Left hindlimb (tissue), 1 donor: ENCODE measurements at regions not wholly inside any gene's neighbourhood (a gene's known extent, or its start where the extent isn't known, plus 50 kb on each side); places are given as distances from the start of the nearest gene placed in this dataset.
"Not testable (repeated sequence)": the region's sequence is repeated elsewhere in the genome, so short reads cannot be mapped to it uniquely, and the experiment has no call there.

Experiments used
- DNase-seq: peaks from one replicate; pipeline ENCODE4 v3.0.0-alpha.2; 2018

DNA sequence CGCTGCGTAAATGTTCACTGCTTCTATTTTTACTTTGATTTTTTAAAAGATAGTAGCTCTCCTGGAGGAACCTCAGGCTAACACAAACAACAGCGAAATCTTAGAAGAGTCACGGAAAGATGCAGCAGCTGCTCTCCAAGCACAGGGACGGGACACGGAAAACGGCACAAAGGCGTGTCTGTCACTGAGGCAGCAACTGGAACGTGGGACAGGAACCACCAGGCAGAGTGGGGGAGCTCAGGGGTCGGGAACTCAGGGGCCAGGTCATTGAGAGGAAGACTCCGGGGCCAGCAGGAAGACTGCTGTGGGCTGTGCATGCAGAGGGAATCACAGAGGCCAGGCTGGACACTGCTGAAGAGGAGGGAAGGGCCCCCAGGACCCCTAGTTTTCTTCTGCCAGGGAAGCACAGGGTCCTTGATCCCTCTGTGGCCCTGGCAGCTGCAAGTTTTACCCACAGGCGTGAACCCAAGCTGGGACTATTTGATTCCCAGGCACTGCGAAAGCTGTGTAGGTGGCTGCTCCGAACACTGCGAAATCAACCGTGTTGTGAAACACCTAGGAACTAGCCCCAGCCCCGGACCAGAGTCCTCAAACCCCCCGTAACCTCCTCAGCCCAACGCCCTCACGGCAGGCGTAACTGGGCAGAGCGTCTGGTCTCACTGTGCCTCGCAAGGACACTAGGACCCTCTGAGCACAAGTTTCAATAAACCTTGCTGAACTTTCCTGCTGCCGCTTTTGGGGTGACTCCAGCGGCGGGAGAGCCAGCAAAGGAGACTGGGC lies 263.0 kb downstream of the EIPR1 start:
- no peak for DNase-seq

DNA sequence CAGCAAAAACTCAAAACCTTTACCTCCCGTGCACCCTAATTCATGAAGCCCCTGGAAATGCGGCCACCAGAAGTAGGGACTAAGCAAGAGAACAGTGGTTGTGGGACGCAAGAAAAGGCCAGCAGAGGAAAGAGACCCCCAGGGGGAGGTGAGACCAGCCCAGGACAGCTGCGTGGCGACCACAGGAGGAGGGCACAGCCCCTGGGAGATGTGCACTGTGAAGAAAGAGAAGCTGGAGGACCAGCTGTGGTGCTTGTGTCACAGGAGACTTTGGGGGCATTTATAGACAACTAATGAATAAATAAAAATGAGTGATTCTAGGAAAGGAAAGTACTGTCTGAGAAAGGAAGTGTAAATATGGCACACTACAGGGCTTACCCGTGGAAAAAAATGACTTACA lies 263.8 kb downstream of the EIPR1 start:
- DNase-seq, result no peak

DNA sequence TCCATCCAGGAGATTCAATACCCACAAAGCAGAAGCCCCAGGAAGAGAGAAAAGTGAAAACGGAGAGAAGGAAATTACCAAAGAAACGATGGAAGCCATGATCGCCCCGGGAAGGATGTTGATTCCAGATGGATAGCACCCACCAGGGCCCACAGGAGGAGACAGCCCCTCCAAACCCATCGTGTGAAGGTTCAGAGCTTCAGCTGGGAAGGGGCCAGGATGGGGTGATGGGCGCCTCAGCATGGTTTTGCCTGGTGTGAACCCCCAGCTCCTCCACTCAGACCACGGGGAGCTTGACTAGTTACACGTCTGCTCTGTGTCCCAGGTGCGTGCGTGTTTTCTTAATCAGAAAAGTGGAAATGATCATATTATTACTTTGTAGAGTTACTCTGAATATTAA lies 264.5 kb downstream of the EIPR1 start:
- no peak for DNase-seq

DNA sequence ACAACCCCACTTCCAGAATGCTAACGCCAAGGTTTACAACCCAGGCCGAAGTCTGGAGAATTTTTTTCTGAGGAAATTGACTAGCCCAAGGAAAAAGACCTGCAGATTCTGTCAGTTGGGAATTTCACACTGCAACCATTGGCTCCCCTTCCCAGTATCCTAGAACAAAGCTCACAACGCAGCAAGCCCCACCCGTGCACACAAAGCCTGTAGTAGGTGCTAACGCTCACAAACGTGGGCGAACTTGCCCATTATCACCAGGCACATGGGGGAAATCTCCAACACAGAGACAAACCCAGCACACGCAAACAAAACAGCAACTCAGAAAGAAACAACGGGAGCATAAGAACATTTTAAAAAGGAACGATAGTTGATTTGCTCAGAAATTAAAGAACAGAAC lies 265.1 kb downstream of the EIPR1 start:
- no peak for DNase-seq

DNA sequence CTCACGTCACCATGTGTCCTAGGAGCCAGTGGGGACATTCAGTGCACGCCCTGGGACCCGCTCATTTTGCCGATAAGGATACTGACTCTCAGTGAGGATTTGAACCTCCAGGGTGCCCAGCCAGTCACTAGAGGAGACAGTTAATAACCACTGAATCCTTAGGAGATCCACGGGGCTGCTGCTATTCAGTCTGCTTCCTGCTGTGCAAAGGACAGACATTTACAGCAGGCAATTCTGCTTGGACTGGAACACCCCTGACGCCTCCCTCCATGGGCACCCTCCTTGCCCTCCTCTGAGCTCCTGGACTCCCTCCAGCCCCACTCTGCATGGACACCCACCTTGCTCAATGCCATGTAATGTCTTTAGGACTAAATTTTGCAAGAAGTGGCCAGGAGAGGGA lies 265.5 kb downstream of the EIPR1 start:
- DNase-seq, result no peak

- no peak for DNase-seq
Measured at GRCh38 chr2:3110994-3111666, 266.5 kb downstream of the EIPR1 start.

DNA sequence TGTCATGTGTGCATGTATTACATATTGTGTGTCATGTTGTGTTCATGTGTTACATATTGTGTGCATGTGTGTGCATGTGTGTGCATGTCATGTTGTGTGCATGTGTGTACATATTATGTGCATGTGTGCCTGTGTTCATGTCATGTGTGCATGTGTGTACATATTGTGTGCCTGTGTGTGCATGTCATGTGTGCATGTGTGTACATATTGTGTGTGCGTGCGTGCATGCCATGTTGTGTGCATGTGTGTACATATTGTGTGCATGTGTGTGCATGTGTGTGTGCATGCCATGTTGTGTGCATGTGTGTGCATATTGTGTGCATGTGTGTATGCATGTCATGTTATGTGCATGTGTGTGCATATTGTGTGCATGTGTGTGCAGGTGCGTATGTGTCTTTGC lies 267.1 kb downstream of the EIPR1 start:
- DNase-seq, result no peak

DNA sequence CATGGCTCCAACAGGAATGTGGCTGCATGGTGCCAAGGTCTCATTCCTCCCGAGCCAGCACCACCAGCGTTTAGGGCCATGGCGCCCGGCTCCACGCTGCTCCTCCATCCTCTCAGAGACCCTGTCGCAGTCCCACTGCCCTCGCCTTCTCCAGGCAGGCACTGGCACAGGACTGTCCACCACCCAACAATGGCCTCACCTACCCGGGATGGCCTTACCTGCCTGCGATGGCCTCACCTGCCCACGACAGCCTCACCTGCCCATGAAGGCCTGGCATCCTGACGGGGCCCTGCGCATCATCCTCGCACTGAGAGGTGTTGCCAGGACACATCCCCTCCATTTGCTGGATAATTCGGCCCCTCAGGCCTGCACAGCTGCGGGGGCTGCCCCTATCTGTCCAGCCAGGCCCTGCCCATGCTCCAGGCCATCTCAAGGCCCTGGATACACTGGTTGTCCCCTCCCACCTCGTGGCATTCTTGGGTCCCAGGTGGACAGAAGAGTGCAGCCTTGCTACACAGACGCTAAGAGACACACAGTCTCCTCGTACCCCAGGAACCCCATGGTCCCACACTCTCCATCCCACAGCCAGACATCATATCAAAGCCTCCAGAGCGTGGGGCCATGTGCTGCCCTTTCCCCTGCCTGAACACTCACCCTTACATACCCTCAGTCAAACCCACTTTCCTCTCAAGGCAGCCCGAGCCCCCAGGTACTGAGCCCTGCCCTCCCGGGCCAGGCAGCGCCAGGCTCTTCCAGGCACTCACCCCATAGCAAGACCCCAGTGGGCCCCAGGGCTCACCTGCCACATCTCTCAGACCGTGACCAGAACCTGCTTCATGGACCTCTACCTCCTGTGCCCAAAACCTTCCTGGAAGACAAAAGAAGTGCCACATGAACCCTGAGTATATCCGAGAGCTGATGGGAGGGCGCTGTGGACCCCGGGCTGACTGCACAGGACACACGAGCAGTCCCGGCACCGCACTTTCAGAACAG lies 268.6 kb downstream of the EIPR1 start:
- no peak for DNase-seq

GRCh38 chr2:3108105-3108504 lies 269.5 kb downstream of the EIPR1 start:
- no peak for DNase-seq

- DNase-seq, result no peak
Measured at GRCh38 chr2:3107567-3107966, 270.1 kb downstream of the EIPR1 start.

DNA sequence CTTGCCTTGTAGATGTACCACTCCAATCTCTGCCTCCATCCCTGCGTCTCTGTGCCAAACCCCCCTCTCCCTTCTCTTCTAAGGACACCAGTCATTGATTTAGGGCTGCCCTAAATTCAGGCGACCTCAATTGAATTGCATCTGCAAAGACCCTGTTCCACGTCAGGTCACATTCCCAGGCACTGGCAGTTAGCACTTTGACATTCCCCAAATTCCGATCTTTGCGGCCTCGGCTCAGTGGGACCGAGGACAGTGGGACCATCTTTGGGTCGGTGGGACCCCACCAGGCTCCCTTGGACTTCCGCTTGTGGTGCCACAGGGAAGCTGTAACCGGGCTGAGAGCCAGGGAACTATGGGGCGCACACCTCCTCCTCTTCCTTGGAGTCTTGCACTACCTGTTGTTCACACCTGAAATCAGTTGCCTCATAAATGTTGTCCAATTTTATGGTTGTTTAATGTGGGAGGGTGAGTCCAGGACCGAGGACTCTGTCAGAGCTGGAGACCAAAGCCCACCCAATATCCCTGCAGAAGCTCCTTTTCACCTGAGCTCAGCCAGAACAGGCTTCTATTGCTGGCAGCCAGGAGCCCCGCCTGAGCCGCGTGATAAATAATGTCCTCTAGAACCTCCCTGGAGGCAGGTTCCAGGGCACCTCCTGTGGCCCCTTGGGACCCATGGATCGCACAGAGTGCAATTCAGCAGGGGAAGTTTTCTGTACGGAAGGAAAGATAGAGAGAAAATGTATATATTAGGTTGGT lies 271.6 kb downstream of the EIPR1 start:
- no peak for DNase-seq

GRCh38 chr2:3104958-3105813 lies 272.4 kb downstream of the EIPR1 start:
- DNase-seq, result not testable (repeated sequence)

DNA sequence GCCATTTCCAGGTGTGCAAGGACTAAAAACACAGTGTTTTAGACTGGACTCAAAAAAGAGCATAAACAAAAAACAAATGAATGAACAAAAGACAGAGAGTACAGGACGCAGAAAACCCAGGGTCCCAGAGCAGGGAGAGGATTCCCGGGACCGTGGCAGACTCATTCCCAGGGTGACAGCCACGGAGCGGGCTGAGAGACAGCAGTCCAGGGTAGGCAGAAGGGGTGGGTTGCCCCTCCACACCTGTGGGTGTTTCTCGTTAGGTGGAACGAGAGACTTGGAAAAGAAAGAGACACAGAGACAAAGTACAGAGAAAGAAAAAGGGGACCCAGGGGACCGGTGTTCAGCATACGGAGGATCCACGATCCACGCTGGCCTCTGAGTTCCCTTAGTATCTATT lies 273.4 kb downstream of the EIPR1 start:
- DNase-seq, result no peak

GRCh38 chr2:3102922-3103569 lies 274.6 kb downstream of the EIPR1 start:
- DNase-seq, result no peak

DNA sequence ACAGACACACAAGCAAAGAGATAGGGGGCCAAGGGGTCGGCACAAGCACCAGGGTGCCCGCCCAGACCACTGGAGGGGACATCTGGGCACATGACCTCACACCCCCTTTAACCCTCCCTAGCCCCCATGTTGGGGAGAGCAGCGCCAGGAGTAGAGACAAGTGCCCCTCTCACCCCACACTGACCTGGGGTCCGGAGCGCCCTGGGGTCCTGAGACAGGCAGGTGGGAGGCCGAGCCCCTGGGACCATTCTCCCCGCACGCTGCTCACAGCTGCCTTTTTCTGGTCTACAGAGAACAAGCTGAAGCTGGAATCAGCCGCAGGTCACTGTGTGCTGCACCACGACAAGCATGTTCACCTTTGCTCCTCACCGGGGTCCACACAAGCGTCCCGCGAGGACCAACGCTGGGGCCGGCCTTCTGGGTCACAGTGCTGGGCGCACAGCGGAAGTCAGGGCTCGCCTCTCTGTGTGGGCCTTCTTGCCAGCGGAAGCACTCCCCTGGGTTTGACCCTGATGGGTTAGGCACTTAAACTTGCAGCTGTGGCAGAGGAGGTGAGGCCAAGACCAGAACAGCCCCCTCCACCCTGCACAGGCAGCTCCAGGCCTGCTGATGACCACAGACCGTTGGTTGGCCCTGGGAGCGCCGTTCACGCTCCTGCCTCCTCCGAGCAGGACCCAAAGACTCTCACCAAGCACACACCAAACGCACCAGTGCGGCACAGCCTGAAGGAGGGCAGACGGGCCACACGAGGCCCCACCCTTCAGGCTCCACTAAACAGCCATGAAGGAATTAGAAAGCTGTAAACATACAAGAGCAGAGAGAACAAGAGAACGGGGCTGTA lies 275.3 kb downstream of the EIPR1 start:
- no peak for DNase-seq

GRCh38 chr2:3101016-3101942 lies 276.3 kb downstream of the EIPR1 start:
- DNase-seq, result no peak

DNA sequence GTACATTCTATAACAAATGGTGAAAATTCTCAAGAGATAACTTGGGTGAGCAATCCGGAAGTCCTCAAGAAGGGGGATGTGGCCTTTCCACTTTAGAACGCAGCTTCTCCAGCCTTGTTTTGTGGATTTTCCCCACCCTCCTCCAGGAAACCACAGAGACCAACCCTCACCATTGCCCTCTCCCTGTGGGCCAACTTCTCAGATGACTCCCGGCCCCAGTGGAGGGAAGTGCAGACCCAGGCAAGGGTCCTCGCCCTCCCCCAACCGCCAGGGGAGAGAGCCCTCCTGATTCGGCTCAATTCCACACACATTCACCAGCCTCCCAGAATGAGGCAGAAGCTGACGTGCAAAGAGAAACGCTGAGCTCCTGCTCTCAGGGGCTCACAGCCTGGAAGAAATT lies 277.2 kb downstream of the EIPR1 start:
- no peak for DNase-seq

DNA sequence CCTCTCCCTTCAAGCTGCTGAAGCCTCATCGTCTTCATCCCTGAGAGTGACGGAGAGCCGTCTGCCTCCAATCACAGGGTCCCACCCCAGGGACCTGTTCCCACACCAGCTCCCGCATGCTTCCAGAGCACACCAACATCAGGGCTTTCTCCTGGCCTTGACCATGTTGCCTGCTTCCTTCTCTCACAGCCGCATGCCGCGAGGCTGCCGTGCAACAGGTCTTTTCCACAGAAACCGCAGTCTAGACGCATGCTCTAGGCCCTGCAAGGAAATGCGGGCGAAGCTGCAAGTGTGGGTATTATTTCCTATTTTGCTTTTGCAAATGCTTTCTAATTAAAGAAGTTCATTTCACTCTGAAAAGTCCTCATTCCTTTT lies 277.8 kb downstream of the EIPR1 start:
- no peak for DNase-seq
